Panc1 (cell line): ENCODE measurements at regions not wholly inside any gene's neighbourhood (a gene's known extent, or its start where the extent isn't known, plus 50 kb on each side); places are given as distances from the start of the nearest gene placed in this dataset.

Experiments
- REST ChIP-seq, 2 experiments: IDR thresholded peaks; 2 replicates each; pipeline ENCODE4 v1.6.1; 2011 to 2012; ENCODE audit warnings: low read depth in 2 of 2, control low read depth in 1 of 2, low read length in 1 of 2, mild to moderate bottlenecking in 1 of 2, moderate library complexity in 1 of 2; ENCODE audit not compliant: insufficient read depth in 1 of 2
- SIN3A ChIP-seq: IDR thresholded peaks from 2 replicates; pipeline ENCODE4 v1.6.1; 2012; ENCODE audit warnings: low read depth, mild to moderate bottlenecking, low read length, moderate library complexity, borderline replicate concordance; ENCODE audit not compliant: insufficient read depth
- TF ChIP-seq, protein P1 (sequence below): fragments of 450-650 bp; IDR thresholded peaks from 2 replicates; pipeline ENCODE4 v1.5.1; 2017; ENCODE audit warnings: mild to moderate bottlenecking

- TF ChIP-seq SIN3A (no peak), REST (IDR thresholded peaks at IDR 0.05; ENCODE audit: insufficient read depth in 1 of 2, low read depth in 2 of 2, low read length in 1 of 2) (no peak)
- TF ChIP-seq, protein P1, sequence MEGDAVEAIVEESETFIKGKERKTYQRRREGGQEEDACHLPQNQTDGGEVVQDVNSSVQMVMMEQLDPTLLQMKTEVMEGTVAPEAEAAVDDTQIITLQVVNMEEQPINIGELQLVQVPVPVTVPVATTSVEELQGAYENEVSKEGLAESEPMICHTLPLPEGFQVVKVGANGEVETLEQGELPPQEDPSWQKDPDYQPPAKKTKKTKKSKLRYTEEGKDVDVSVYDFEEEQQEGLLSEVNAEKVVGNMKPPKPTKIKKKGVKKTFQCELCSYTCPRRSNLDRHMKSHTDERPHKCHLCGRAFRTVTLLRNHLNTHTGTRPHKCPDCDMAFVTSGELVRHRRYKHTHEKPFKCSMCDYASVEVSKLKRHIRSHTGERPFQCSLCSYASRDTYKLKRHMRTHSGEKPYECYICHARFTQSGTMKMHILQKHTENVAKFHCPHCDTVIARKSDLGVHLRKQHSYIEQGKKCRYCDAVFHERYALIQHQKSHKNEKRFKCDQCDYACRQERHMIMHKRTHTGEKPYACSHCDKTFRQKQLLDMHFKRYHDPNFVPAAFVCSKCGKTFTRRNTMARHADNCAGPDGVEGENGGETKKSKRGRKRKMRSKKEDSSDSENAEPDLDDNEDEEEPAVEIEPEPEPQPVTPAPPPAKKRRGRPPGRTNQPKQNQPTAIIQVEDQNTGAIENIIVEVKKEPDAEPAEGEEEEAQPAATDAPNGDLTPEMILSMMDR = no peak
These were observed 250.1 kb upstream of the NOCT start for GRCh38 chr4:138765442-138765841.
